Lung (tissue), 11 donors: ENCODE measurements at regions not wholly inside any gene's neighbourhood (a gene's known extent, or its start where the extent isn't known, plus 50 kb on each side); places are given as distances from the start of the nearest gene placed in this dataset.

Source experiments
- ATAC-seq: fragments of 200-7000 bp; cut with Tn5 transposase; one replicate; pipeline ENCODE4 v1.9.1; 2020; ENCODE audit warnings: moderate number of reproducible peaks; ENCODE audit not compliant: insufficient read depth, low FRiP score
- DNase-seq, 3 donors: peaks; one replicate each; pipeline ENCODE4 v3.0.0-alpha.2; 2013 to 2017
- H3K27ac ChIP-seq, 2 donors: one replicate each; pipeline ENCODE4 v1.5.1; 2013; ENCODE audit warnings: mild to moderate bottlenecking in 2 of 2, moderate library complexity in 2 of 2, control low read depth in 1 of 2, inconsistent platforms in 1 of 2, low read depth in 1 of 2, low read length in 1 of 2
- H3K27me3 ChIP-seq, 3 donors: one replicate each; pipeline ENCODE4 v1.5.1; 2013; ENCODE audit warnings: low read length in 2 of 3; ENCODE audit not compliant: control insufficient read depth in 3 of 3, insufficient read depth in 3 of 3
- H3K36me3 ChIP-seq, 4 donors: one replicate each; pipeline ENCODE4 v1.5.1; 2013; ENCODE audit warnings: low read length in 4 of 4, mild to moderate bottlenecking in 1 of 4, moderate library complexity in 1 of 4; ENCODE audit not compliant: control insufficient read depth in 4 of 4, insufficient read depth in 4 of 4
- H3K4me1 ChIP-seq, 5 donors: one replicate each; pipeline ENCODE4 v1.5.1; 2013; ENCODE audit warnings: low read length in 5 of 5, mild to moderate bottlenecking in 2 of 5, moderate library complexity in 1 of 5; ENCODE audit not compliant: control insufficient read depth in 5 of 5, insufficient read depth in 5 of 5
- H3K4me3 ChIP-seq: one replicate; pipeline ENCODE4 v1.5.1; 2013; ENCODE audit warnings: mild to moderate bottlenecking, control low read depth, moderate library complexity
- H3K9ac ChIP-seq, 2 donors: one replicate each; pipeline ENCODE4 v1.5.1; 2013; ENCODE audit warnings: low read length in 2 of 2, control low read depth in 1 of 2; ENCODE audit not compliant: insufficient read depth in 1 of 2
- H3K9me3 ChIP-seq, 4 donors: one replicate each; pipeline ENCODE4 v1.5.1; 2013; ENCODE audit warnings: low read length in 3 of 4, mild to moderate bottlenecking in 1 of 4, moderate library complexity in 1 of 4; ENCODE audit not compliant: control insufficient read depth in 4 of 4, insufficient read depth in 3 of 4
- WGBS, 2 donors: extraction: QIAGEN DNeasy Blood & Tissue Kit; methylation state at CpG; one replicate each; pipeline ENCODE4 v1.1.7; 2013; 5-methylcytosine and 5-hydroxymethylcytosine counted together
- TF ChIP-seq, protein P1 (sequence below): IDR thresholded peaks from 2 replicates; pipeline ENCODE4 v1.5.1; 2012; ENCODE audit warnings: mild to moderate bottlenecking; ENCODE audit errors: control extremely low read depth, extremely low read depth
- donor health status: control.
- donor health status: control.
- donor health status: Bipolar disorder and iron deficiency.
- donor health status: healthy.
- donor health status: DM: yes; HTN: yes; CAD: no.

DNA sequence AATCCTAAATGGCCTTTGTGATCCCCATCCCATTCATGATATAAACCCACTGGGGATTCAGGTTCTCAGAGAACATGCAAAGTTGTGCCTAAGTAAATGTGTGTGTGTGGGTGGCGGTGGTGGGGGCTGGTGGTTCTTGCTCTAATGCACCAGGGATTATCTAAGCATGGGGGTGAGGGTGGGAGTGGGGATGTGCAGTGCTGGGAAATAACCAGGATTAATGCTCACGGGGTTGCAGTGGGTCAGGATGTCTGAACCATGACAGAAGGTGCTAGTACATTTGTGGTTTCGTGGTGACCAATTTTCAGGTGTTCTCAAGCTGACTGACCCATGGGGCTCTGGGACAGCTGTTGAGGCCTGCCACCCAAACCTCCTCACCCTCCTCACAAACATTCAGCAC is 101.0 kb downstream of the ZNF608 start:
- Histone ChIP-seq H3K9me3 (no peaks in the 10 kb centered on the region), H3K27ac (no peak overlapping the region), H3K9ac (no peak overlapping the region), H3K27me3 (no peaks in the 10 kb centered on the region), H3K4me1 (peaks cover 3 to 38% (median 18%) of the 10 kb centered on the region in 5 donors), H3K4me3 (no peak overlapping the region), H3K36me3 (peaks cover 0 to 63% (median 27%) of the 10 kb centered on the region in 4 donors)
- TF ChIP-seq, protein P1, sequence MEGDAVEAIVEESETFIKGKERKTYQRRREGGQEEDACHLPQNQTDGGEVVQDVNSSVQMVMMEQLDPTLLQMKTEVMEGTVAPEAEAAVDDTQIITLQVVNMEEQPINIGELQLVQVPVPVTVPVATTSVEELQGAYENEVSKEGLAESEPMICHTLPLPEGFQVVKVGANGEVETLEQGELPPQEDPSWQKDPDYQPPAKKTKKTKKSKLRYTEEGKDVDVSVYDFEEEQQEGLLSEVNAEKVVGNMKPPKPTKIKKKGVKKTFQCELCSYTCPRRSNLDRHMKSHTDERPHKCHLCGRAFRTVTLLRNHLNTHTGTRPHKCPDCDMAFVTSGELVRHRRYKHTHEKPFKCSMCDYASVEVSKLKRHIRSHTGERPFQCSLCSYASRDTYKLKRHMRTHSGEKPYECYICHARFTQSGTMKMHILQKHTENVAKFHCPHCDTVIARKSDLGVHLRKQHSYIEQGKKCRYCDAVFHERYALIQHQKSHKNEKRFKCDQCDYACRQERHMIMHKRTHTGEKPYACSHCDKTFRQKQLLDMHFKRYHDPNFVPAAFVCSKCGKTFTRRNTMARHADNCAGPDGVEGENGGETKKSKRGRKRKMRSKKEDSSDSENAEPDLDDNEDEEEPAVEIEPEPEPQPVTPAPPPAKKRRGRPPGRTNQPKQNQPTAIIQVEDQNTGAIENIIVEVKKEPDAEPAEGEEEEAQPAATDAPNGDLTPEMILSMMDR, result no peak
- ATAC-seq (no peak), DNase-seq (no peak)
- WGBS, 2 donors, result 92 to 96% methylated on average over 3 of the region's 3 CpGs

DNA sequence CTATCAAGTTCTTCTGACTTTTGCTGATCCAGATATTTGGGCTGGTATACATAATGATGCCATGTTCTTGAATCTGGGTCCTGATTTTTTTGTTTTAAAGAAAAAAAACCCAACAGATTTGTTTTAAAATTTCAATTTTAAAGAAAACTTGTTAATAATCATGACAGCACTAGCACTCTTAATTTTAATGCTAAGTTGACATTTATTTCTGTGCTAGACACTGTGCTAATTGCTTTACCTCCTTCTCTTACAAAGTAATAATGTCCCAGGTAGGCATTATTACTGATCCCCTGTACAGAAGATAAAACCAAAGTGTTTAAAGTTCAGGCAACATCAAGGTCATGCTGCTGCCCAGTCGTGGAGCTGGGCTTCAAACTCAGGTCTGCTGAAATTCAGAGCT is 101.9 kb downstream of the ZNF608 start:
- 65 to 83% methylated on average over 1 of the region's 1 CpG for WGBS, 2 donors
- ATAC-seq, result no peak
- TF ChIP-seq, protein P1, result no peak
- H3K9ac ChIP-seq, result no peak overlapping the region
- H3K27me3 ChIP-seq, result no peaks in the 10 kb centered on the region
- H3K27ac ChIP-seq, result no peak overlapping the region
- no peaks in the 10 kb centered on the region for H3K9me3 ChIP-seq
- H3K4me3 ChIP-seq, result no peak overlapping the region
- peaks cover 3 to 29% (median 16%) of the 10 kb centered on the region in 5 donors for H3K4me1 ChIP-seq
- H3K36me3 ChIP-seq, result peaks cover 0 to 67% (median 29%) of the 10 kb centered on the region in 4 donors
- no peak for DNase-seq

- Histone ChIP-seq H3K36me3 (peaks cover 0 to 71% (median 30%) of the 10 kb centered on the region in 4 donors), H3K9me3 (no peaks in the 10 kb centered on the region), H3K4me1 (peaks cover 0 to 25% (median 11%) of the 10 kb centered on the region in 5 donors), H3K27ac (no peak overlapping the region), H3K27me3 (no peaks in the 10 kb centered on the region), H3K4me3 (no peak overlapping the region), H3K9ac (no peak overlapping the region)
- TF ChIP-seq, protein P1, result no peak
- no peak for DNase-seq
- WGBS, 2 donors, result 93 to 96% methylated on average over 9 of the region's 9 CpGs
- no peak for ATAC-seq
Measured at GRCh38 chr5:124644138-124644537, 102.3 kb downstream of the ZNF608 start.

- H3K9ac ChIP-seq, result no peak overlapping the region
- ATAC-seq (no peak), DNase-seq (no peak)
- no peaks in the 10 kb centered on the region for H3K27me3 ChIP-seq
- 92 to 94% methylated on average over 7 of the region's 7 CpGs for WGBS, 2 donors
- H3K9me3 ChIP-seq, result no peaks in the 10 kb centered on the region
- H3K27ac ChIP-seq, result no peak overlapping the region
- H3K4me1 ChIP-seq, result peaks cover 0 to 17% (median 5%) of the 10 kb centered on the region in 5 donors
- no peak overlapping the region for H3K4me3 ChIP-seq
- H3K36me3 ChIP-seq, result peaks cover 0 to 70% (median 30%) of the 10 kb centered on the region in 4 donors
- TF ChIP-seq, protein P1, result no peak
Measured at GRCh38 chr5:124643336-124643735, 103.1 kb downstream of the ZNF608 start.
